ENCODE measurements at regions not wholly inside any gene's neighbourhood (a gene's known extent, or its start where the extent isn't known, plus 50 kb on each side); places are given as distances from the start of the nearest gene placed in this dataset.

- ChIA-PET POLR2A (no interaction called here), CTCF (interaction anchor here (1.1 kb wide), 1 partner anchor 10 kb away, joined by 3 read pairs; no protein-coding TSS in a partner anchor)
- TF ChIP-seq, protein P1, sequence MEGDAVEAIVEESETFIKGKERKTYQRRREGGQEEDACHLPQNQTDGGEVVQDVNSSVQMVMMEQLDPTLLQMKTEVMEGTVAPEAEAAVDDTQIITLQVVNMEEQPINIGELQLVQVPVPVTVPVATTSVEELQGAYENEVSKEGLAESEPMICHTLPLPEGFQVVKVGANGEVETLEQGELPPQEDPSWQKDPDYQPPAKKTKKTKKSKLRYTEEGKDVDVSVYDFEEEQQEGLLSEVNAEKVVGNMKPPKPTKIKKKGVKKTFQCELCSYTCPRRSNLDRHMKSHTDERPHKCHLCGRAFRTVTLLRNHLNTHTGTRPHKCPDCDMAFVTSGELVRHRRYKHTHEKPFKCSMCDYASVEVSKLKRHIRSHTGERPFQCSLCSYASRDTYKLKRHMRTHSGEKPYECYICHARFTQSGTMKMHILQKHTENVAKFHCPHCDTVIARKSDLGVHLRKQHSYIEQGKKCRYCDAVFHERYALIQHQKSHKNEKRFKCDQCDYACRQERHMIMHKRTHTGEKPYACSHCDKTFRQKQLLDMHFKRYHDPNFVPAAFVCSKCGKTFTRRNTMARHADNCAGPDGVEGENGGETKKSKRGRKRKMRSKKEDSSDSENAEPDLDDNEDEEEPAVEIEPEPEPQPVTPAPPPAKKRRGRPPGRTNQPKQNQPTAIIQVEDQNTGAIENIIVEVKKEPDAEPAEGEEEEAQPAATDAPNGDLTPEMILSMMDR (IDR thresholded peaks at IDR 0.05; ENCODE audit: control extremely low read depth, extremely low read depth, low read depth, missing control alignments) = no peak
- no peak for DNase-seq (ENCODE audit: extremely low spot score)
Measured at GRCh38 chr5:165642366-165642765, 2136.9 kb downstream of the MAT2B start.

GRCh38 chr5:165665735-165666400 lies 2160.4 kb downstream of the MAT2B start:
- CTCF ChIA-PET = no interaction called here
- POLR2A ChIA-PET = no interaction called here
- no peak for DNase-seq (ENCODE audit: extremely low spot score)

DNA sequence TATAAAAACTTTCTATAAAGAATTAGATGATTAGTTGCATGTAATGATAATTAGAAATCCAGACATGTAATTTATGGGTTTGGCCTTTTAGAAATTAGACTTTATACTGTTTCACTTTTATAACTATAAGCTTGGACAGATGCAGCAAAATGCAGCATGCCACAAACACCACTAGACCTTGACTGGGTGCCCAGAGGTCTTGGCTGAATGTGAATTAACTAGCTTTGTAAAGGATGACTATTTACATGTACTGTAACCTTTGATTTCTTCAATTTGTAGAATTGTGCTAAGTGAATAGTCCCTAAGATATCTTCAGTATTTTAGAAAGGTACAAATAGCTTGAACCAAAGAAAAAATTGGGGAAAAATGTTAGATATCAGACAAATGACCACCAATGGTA lies 2168.1 kb downstream of the MAT2B start:
- ChIA-PET POLR2A (no interaction called here), CTCF (interaction anchor here (1.1 kb wide), 1 partner anchor 12 kb away, joined by 4 read pairs; no protein-coding TSS in a partner anchor)
- TF ChIP-seq, protein P1 (IDR thresholded peaks at IDR 0.05; ENCODE audit: control extremely low read depth, extremely low read depth, low read depth, missing control alignments) = no peak
- no peak for DNase-seq (ENCODE audit: extremely low spot score)

More at GRCh38 chr5:165665735-165666400, 2160.4 kb downstream of the MAT2B start:
- TF ChIP-seq, protein P1 (IDR thresholded peaks at IDR 0.05; ENCODE audit: control extremely low read depth, extremely low read depth, low read depth, missing control alignments) = no peak

DNA sequence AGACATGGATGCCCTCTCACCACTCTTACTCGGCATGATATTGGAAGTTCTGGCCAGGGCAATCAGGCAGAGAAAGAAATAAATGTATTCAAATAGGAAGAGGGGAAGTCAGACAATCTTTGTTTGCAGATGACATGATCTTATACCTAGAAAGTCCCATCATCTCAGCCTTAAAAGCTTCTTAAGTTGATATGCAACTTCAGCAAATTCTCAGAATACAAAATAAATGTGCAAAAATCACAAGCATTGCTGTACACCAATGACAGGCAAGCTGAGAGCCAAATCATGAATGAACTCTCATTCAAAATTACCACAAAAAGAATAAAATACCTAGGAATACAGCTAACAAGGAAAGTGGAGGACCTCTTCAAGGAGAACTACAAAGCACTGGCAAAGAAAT lies 2190.4 kb downstream of the MAT2B start:
- TF ChIP-seq, protein P1 (IDR thresholded peaks at IDR 0.05; ENCODE audit: control extremely low read depth, extremely low read depth, low read depth, missing control alignments) = no peak
- DNase-seq (ENCODE audit: extremely low spot score) = no peak
- ChIA-PET POLR2A (no interaction called here), CTCF (no interaction called here)

DNA sequence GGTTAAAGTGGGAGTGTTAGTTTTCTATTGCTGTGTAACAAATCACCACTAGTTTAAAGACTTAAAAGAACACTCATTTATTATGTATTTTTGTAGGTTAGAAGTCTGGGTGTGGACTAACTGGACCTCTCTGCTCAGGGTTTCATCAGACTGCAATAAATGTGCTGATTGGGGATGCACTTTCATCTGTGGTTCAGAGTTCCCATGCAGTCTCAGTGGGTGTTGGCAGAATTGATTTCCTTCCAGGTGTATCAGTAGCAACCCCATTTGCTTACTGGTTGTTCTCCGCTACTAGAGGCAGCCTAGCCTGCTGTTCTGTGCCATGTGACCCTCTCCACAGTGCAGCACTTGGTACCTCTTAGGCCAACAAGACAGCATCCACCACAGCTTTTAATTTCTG lies 2200.5 kb downstream of the MAT2B start:
- POLR2A ChIA-PET = no interaction called here
- DNase-seq (ENCODE audit: extremely low spot score) = no peak
- TF ChIP-seq, protein P1 (IDR thresholded peaks at IDR 0.05; ENCODE audit: control extremely low read depth, extremely low read depth, low read depth, missing control alignments) = no peak
- CTCF ChIA-PET = no interaction called here

GRCh38 chr5:165712011-165712410 lies 2206.6 kb downstream of the MAT2B start:
- POLR2A ChIA-PET = no interaction called here
- no peak for DNase-seq (ENCODE audit: extremely low spot score)
- TF ChIP-seq, protein P1 (IDR thresholded peaks at IDR 0.05; ENCODE audit: control extremely low read depth, extremely low read depth, low read depth, missing control alignments) = no peak
- CTCF ChIA-PET = no interaction called here

Data from GM10248 (cell line).